K562 (cell line): ENCODE measurements at regions not wholly inside any gene's neighbourhood (a gene's known extent, or its start where the extent isn't known, plus 50 kb on each side); places are given as distances from the start of the nearest gene placed in this dataset.

Experiments
- ATAC-seq: fragments of 200-7000 bp; cut with Tn5 transposase; 3 replicates; pipeline ENCODE4 v1.9.1; 2020; ENCODE audit warnings: moderate library complexity
- BruUV-seq: library from RNA; stranded (reverse); fragments of 400-500 nt; replicated peaks from 2 replicates; lab custom pipeline; 2021; lab: Mats Ljungman, UMichigan
- CTCF ChIA-PET: fragments of 300-600 bp; formaldehyde crosslinking; extraction: SDS; loops from one replicate; lab custom pipeline; 2021; ENCODE audit warnings: low intra/inter-chr PET ratio; lab: Yijun Ruan, JAX
- POLR2A ChIA-PET: fragments of 300-600, 350-650 bp; sonication (Branson Sonifier 250); formaldehyde crosslinking; extraction: SDS; loops from one replicate; lab custom pipeline; 2021; ENCODE audit warnings: antibody characterized with exemption, inconsistent platforms; lab: Yijun Ruan, JAX
- DNase-seq, 4 experiments: peaks; one replicate each; pipeline versions ENCODE4 v3.0.0 to v3.0.0-alpha.2; 2011 to 2018; ENCODE audit warnings: low spot score in 3 of 4, mixed read lengths in 3 of 4; ENCODE audit errors: extremely low read depth in 1 of 4
- FAIRE-seq: peaks from 2 replicates; lab custom pipeline; 2011; peaks lifted over from hg19 to GRCh38; lab: Jason Lieb, UNC
- H2AFZ ChIP-seq: 2 replicates; pipeline ENCODE4 v1.6.0; 2011; ENCODE audit warnings: low read depth, low read length, control low read depth, inconsistent platforms
- H3K27ac ChIP-seq: fragments of 200-600 bp; 3 replicates; pipeline ENCODE4 v1.8.0; 2011; ENCODE audit warnings: low read depth, mild to moderate bottlenecking, control low read depth, inconsistent platforms, low read length, moderate library complexity, mixed read lengths; ENCODE audit errors: extremely low read depth
- H3K27me3 ChIP-seq, 2 experiments: fragments of 300-600 bp in 1 of 2; 2 replicates in 1 of 2; 3 replicates in 1 of 2; pipeline versions ENCODE4 v1.6.0 to v1.8.0; 2011; ENCODE audit warnings: inconsistent platforms in 2 of 2, low read length in 2 of 2, mild to moderate bottlenecking in 1 of 2, mixed read lengths in 1 of 2, moderate library complexity in 1 of 2; ENCODE audit not compliant: control insufficient read depth in 2 of 2, insufficient read depth in 2 of 2
- H3K36me3 ChIP-seq: fragments of 300-600 bp; 3 replicates; pipeline ENCODE4 v1.8.0; 2011; ENCODE audit warnings: mild to moderate bottlenecking, low read length, inconsistent platforms; ENCODE audit not compliant: control insufficient read depth, insufficient read depth
- H3K4me1 ChIP-seq, 2 experiments: fragments of 200-600 bp in 1 of 2; replicated peaks in 1 of 2; 2 replicates in 1 of 2; 3 replicates in 1 of 2; pipeline versions ENCODE4 v1.5.1 to v1.8.0; 2011; ENCODE audit warnings: inconsistent platforms in 2 of 2, low read length in 2 of 2, mild to moderate bottlenecking in 1 of 2, mixed read lengths in 1 of 2, moderate library complexity in 1 of 2; ENCODE audit not compliant: control insufficient read depth in 2 of 2, insufficient read depth in 2 of 2
- H3K4me2 ChIP-seq: 2 replicates; pipeline ENCODE4 v1.6.1; 2011; ENCODE audit warnings: low read length, control low read depth, inconsistent platforms, mixed read lengths; ENCODE audit not compliant: insufficient read depth
- H3K4me3 ChIP-seq: fragments of 200-600 bp; sonication (generic), shearing (Covaris generic); 2 replicates; pipeline ENCODE4 v1.5.1; 2016; ENCODE audit warnings: control low read depth, inconsistent platforms
- H3K79me2 ChIP-seq: fragments of 200-600 bp; 3 replicates; pipeline ENCODE4 v1.8.0; 2011; ENCODE audit warnings: low read length, inconsistent platforms; ENCODE audit not compliant: control insufficient read depth, insufficient read depth
- H3K9ac ChIP-seq, 2 experiments: 2 replicates each; pipeline versions ENCODE4 v1.6.0 to v1.6.1; 2011; ENCODE audit warnings: low read depth in 2 of 2, low read length in 2 of 2, control low read depth in 1 of 2, inconsistent platforms in 1 of 2, mild to moderate bottlenecking in 1 of 2, mixed read lengths in 1 of 2; ENCODE audit not compliant: insufficient read depth in 1 of 2
- H3K9me1 ChIP-seq: one replicate; pipeline ENCODE4 v1.6.0; 2011; ENCODE audit warnings: inconsistent platforms, mild to moderate bottlenecking, low read length, moderate library complexity; ENCODE audit not compliant: control insufficient read depth, insufficient read depth
- H3K9me3 ChIP-seq: replicated peaks from 2 replicates; pipeline ENCODE4 v1.5.1; 2011; ENCODE audit warnings: low read depth, low read length, inconsistent platforms; ENCODE audit not compliant: control insufficient read depth, insufficient read depth
- H4K20me1 ChIP-seq: replicated peaks from 2 replicates; pipeline ENCODE4 v1.6.1; 2011; ENCODE audit warnings: low read length, inconsistent platforms, mixed read lengths; ENCODE audit not compliant: control insufficient read depth, insufficient read depth
- ATF1 ChIP-seq, 2 experiments: fragments of 450-650 bp in 1 of 2; IDR thresholded peaks; 2 replicates each; pipeline ENCODE4 v1.6.1; 2016; ENCODE audit warnings: missing compliant biosample characterization in 1 of 2, missing genetic modification characterization in 1 of 2
- FIP1L1 ChIP-seq: fragments of 200-400 bp; formaldehyde crosslinking; IDR thresholded peaks from 2 replicates; pipeline ENCODE4 v1.6.1; 2018; ENCODE audit warnings: mild to moderate bottlenecking, low read depth, low read length; ENCODE audit not compliant: poor library complexity, severe bottlenecking
- RBFOX2 ChIP-seq: fragments of 200-400 bp; formaldehyde crosslinking; IDR thresholded peaks from 2 replicates; pipeline ENCODE4 v1.6.1; 2017; ENCODE audit warnings: low read depth, mild to moderate bottlenecking, low read length, moderate library complexity
- SMARCE1 ChIP-seq: fragments of 450-650 bp; IDR thresholded peaks from 2 replicates; pipeline ENCODE4 v1.7.1; 2016; ENCODE audit warnings: mild to moderate bottlenecking
- WGBS: fragments of 100-300 bp; shearing (Covaris generic); methylation state at CpG from one replicate; pipeline ENCODE4 v1.1.6; 2016; ENCODE audit warnings: low coverage, mixed read lengths; ENCODE audit not compliant: insufficient coverage; ENCODE audit errors: missing lambda C conversion rate; 5-methylcytosine and 5-hydroxymethylcytosine counted together
- in situ Hi-C: fragments of 300-500 bp; cut with MboI; formaldehyde crosslinking; loops from 4 replicates; pipeline ENCODE4 v1.15.0; 2018; ENCODE audit warnings: inconsistent platforms, mixed read lengths
- intact Hi-C: fragments of 100-400 bp; cut with micrococcal nuclease; formaldehyde crosslinking; loops from 2 replicates; pipeline ENCODE4 v1.14.2; 2022
- TF ChIP-seq, protein P1 (sequence below), 2 experiments: fragments of 450-650 bp in 1 of 2; sonication (generic) in 1 of 2; formaldehyde crosslinking in 1 of 2; IDR thresholded peaks in 1 of 2; conservative IDR thresholded peaks in 1 of 2; 2 replicates each; pipeline versions ENCODE4 v1.6.1 to v1.8.1; 2016 to 2023; ENCODE audit warnings: mild to moderate bottlenecking in 2 of 2, moderate library complexity in 2 of 2, inconsistent platforms in 1 of 2, missing genetic modification reagents in 1 of 2
- TF ChIP-seq, protein P2 (sequence below), 2 experiments: fragments of 150-350 bp in 1 of 2; IDR thresholded peaks; 2 replicates each; pipeline ENCODE4 v1.6.1; 2012 to 2016; ENCODE audit warnings: low read depth in 2 of 2, low read length in 2 of 2, mild to moderate bottlenecking in 1 of 2, moderate library complexity in 1 of 2

GRCh38 chr5:174567506-174568141, 156.8 kb upstream of the MSX2 start:
- Histone ChIP-seq H3K9me1 (no peaks in the 10 kb centered on the region), H3K4me1 (no peaks in the 10 kb centered on the region; a peak in 1 of 5 replicates), H3K9ac (no peak overlapping the region), H3K36me3 (no peaks in the 10 kb centered on the region), H4K20me1 (no peaks in the 10 kb centered on the region), H3K4me3 (no peak overlapping the region), H3K27me3 (peaks cover 10 to 15% of the 10 kb centered on the region in 2 experiments; a peak in 4 of 5 replicates), H3K27ac (no peak overlapping the region), H3K9me3 (no peaks in the 10 kb centered on the region), H3K79me2 (no peaks in the 10 kb centered on the region), H3K4me2 (no peak overlapping the region), H2AFZ (no peak overlapping the region)
- in situ Hi-C loops, result no loop called here
- no peak for FAIRE-seq
- WGBS, result 0% methylated on average over 7 of the region's 7 CpGs
- no TSS peak for BruUV-seq
- TF ChIP-seq, protein P1, sequence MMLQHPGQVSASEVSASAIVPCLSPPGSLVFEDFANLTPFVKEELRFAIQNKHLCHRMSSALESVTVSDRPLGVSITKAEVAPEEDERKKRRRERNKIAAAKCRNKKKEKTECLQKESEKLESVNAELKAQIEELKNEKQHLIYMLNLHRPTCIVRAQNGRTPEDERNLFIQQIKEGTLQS (IDR thresholded peaks at IDR 0.05), result peak; percentile 35; the same call in 1 of the 2 replicates
- TF ChIP-seq, protein P1 (CRISPR knock-in tag; conservative IDR thresholded peaks at IDR 0.05), result no peak
- no peak for TF ChIP-seq ATF1 (CRISPR knock-in tag; IDR thresholded peaks at IDR 0.05)
- TF ChIP-seq ATF1 (tag; IDR thresholded peaks at IDR 0.05), result peak; percentile 59; the same call in 1 of the 2 replicates
- TF ChIP-seq SMARCE1, result no peak
- DNase-seq, result no peak
- intact Hi-C loops, result no loop called here
- ATAC-seq, result no peak
- ChIA-PET CTCF (no interaction called here), POLR2A (interaction anchor here (0.9 kb wide), 1 partner anchor 22 kb away, joined by 3 read pairs; no protein-coding TSS in a partner anchor)

DNA sequence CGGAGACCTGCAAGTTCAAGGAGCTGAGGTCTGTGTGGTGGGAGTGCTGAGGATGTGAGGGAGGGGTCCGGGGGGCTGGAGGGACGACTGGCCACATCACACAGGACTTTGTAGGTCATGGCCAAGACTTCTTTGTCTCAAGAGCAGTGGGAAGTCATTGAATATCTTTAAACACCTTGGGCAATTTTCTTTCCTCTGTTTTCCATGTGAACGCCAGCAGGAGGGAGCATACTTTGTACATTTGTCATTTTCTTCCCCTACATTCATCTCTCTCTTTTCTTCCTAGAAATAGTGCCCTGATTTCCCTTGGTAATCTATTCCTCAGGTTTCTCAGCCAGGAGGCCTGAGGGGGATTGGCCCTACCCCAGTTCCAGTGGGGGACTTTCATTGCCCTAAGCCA, 153.7 kb upstream of the MSX2 start:
- H3K4me3 ChIP-seq, result no peak overlapping the region
- no peaks in the 10 kb centered on the region for H3K9me1 ChIP-seq
- H3K27me3 ChIP-seq, result peaks cover 2 to 5% of the 10 kb centered on the region in 2 experiments; a peak in 4 of 5 replicates
- no peaks in the 10 kb centered on the region for H3K36me3 ChIP-seq
- H3K27ac ChIP-seq, result no peak overlapping the region
- 0% methylated on average over 2 of the region's 4 CpGs for WGBS
- no peaks in the 10 kb centered on the region; a peak in 1 of 5 replicates for H3K4me1 ChIP-seq
- intact Hi-C loops (no loop called here), in situ Hi-C loops (no loop called here)
- H3K4me2 ChIP-seq, result no peak overlapping the region
- ChIA-PET CTCF (no interaction called here), POLR2A (no interaction called here)
- no peak overlapping the region for H3K9ac ChIP-seq
- ATAC-seq, result no peak
- no peak for DNase-seq
- no peak for FAIRE-seq
- H4K20me1 ChIP-seq, result no peaks in the 10 kb centered on the region
- no peak overlapping the region for H2AFZ ChIP-seq
- H3K79me2 ChIP-seq, result no peaks in the 10 kb centered on the region
- no TSS peak for BruUV-seq
- no peaks in the 10 kb centered on the region for H3K9me3 ChIP-seq
- no peak for TF ChIP-seq RBFOX2
- TF ChIP-seq, protein P2, sequence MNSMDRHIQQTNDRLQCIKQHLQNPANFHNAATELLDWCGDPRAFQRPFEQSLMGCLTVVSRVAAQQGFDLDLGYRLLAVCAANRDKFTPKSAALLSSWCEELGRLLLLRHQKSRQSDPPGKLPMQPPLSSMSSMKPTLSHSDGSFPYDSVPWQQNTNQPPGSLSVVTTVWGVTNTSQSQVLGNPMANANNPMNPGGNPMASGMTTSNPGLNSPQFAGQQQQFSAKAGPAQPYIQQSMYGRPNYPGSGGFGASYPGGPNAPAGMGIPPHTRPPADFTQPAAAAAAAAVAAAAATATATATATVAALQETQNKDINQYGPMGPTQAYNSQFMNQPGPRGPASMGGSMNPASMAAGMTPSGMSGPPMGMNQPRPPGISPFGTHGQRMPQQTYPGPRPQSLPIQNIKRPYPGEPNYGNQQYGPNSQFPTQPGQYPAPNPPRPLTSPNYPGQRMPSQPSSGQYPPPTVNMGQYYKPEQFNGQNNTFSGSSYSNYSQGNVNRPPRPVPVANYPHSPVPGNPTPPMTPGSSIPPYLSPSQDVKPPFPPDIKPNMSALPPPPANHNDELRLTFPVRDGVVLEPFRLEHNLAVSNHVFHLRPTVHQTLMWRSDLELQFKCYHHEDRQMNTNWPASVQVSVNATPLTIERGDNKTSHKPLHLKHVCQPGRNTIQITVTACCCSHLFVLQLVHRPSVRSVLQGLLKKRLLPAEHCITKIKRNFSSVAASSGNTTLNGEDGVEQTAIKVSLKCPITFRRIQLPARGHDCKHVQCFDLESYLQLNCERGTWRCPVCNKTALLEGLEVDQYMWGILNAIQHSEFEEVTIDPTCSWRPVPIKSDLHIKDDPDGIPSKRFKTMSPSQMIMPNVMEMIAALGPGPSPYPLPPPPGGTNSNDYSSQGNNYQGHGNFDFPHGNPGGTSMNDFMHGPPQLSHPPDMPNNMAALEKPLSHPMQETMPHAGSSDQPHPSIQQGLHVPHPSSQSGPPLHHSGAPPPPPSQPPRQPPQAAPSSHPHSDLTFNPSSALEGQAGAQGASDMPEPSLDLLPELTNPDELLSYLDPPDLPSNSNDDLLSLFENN (IDR thresholded peaks at IDR 0.05; ENCODE audit: low read depth in 2 of 2, low read length in 2 of 2), result no peak
- no peak for TF ChIP-seq FIP1L1
